IPS-20b (cell line): ENCODE measurements at regions not wholly inside any gene's neighbourhood (a gene's known extent, or its start where the extent isn't known, plus 50 kb on each side); places are given as distances from the start of the nearest gene placed in this dataset.

ENCODE experiments used
- H3K27ac ChIP-seq: one replicate; pipeline ENCODE4 v1.5.1; 2013; ENCODE audit warnings: low read length
- H3K27me3 ChIP-seq: 2 replicates; pipeline ENCODE4 v1.6.1; 2013; ENCODE audit warnings: mild to moderate bottlenecking, low read length, inconsistent platforms; ENCODE audit not compliant: insufficient read depth
- H3K36me3 ChIP-seq: 2 replicates; pipeline ENCODE4 v1.6.1; 2013; ENCODE audit warnings: low read depth, mild to moderate bottlenecking, inconsistent platforms, low read length, moderate library complexity; ENCODE audit not compliant: insufficient read depth
- H3K4me1 ChIP-seq: 2 replicates; pipeline ENCODE4 v1.6.1; 2013; ENCODE audit warnings: mild to moderate bottlenecking, control low read depth, inconsistent platforms, low read length, moderate library complexity; ENCODE audit not compliant: insufficient read depth
- H3K4me3 ChIP-seq: 2 replicates; pipeline ENCODE4 v1.5.1; 2013; ENCODE audit warnings: mild to moderate bottlenecking, low read length, inconsistent platforms
- H3K9ac ChIP-seq: 2 replicates; pipeline ENCODE4 v1.6.1; 2013; ENCODE audit warnings: low read depth, mild to moderate bottlenecking, inconsistent platforms, low read length, moderate library complexity
- H3K9me3 ChIP-seq: 2 replicates; pipeline ENCODE4 v1.6.1; 2013; ENCODE audit warnings: mild to moderate bottlenecking, low read depth, low read length, inconsistent platforms; ENCODE audit not compliant: insufficient read depth

GRCh38 chr18:39620551-39621168 is 2055.1 kb upstream of the CELF4 start:
- Histone ChIP-seq H3K36me3 (no peaks in the 10 kb centered on the region), H3K27ac (no peak overlapping the region), H3K9ac (no peak overlapping the region), H3K9me3 (no peaks in the 10 kb centered on the region), H3K27me3 (no peaks in the 10 kb centered on the region), H3K4me1 (peaks cover 14% of the 10 kb centered on the region), H3K4me3 (no peak overlapping the region)

DNA sequence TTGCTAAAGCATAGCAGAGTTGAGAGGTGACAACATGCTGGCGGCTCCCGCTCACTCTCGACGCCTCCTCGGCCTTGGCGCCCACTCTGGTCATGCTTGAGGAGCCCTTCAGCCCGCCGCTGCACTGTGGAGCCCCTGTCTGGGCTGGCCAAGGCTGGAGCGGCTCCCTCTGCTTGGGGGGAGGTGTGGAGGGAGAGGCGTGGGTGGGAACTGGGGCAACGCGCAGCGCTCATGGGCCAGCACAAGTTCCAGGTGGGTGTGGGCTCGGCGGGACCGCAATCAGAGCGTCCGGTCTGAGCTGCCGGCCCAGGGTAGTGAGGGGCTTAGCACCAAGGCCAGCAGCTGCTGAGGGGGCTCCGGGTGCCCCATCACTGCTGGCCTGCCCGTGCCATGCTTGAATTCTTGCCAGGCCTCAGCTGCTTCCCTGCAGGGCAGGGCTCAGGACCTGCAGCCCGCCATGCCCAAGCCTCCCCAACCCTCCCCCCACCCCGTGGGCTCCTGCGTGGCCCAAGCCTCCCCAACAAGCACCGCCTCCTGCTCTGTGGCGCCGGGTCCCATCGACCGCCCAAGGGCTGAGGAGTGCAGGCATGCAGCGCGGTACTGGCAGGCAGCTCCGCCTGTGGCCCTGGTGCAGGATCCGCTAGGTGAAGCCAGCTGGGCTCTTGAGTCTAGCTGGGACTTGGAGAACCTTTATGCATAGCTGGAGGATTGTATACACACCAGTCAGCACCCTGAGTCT is 2052.8 kb upstream of the CELF4 start:
- no peak overlapping the region for H3K9ac ChIP-seq
- no peak overlapping the region for H3K4me3 ChIP-seq
- H3K27ac ChIP-seq, result no peak overlapping the region
- no peaks in the 10 kb centered on the region for H3K9me3 ChIP-seq
- H3K4me1 ChIP-seq, result peaks cover 5% of the 10 kb centered on the region; the same call in 1 of the 2 replicates
- H3K27me3 ChIP-seq, result no peaks in the 10 kb centered on the region
- no peaks in the 10 kb centered on the region for H3K36me3 ChIP-seq

DNA sequence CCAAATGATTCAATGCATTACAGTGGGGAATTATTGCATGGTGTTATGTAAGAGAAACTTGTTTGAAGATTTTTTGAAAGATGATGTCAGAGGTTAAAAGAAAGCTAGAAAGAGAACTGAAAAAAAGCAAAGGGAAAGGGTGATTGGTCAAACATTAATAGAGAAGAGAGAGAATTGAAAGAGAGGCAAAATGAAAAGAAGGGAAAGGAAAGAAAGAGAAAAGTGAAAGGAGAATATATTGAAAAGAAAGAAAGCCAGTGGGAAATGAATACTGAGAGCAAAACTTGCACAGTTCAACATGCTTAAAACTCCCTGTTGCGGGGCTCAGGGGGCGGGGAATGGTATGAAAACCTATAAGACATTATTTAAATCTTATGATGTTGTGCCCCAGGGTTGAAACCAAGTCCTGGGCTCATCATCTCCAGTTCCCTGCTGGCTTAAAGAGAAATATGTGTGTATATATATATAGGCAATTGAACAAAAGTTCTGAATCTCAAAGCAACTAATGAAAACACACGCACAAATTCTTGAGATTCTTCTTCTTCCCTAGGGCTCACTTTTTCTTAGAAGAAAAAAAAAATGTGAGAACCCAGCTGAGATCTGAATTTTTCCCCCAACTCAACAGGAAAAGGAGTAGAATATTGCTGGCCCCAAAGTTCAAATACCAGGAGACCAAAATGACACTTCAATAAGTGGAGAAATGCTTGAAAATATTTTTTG is 2045.9 kb upstream of the CELF4 start:
- no peak overlapping the region for H3K27ac ChIP-seq
- no peak overlapping the region for H3K9ac ChIP-seq
- no peak overlapping the region for H3K4me3 ChIP-seq
- H3K9me3 ChIP-seq, result no peaks in the 10 kb centered on the region
- no peaks in the 10 kb centered on the region for H3K27me3 ChIP-seq
- H3K4me1 ChIP-seq, result peaks cover 37% of the 10 kb centered on the region; the same call in 1 of the 2 replicates
- no peaks in the 10 kb centered on the region for H3K36me3 ChIP-seq

DNA sequence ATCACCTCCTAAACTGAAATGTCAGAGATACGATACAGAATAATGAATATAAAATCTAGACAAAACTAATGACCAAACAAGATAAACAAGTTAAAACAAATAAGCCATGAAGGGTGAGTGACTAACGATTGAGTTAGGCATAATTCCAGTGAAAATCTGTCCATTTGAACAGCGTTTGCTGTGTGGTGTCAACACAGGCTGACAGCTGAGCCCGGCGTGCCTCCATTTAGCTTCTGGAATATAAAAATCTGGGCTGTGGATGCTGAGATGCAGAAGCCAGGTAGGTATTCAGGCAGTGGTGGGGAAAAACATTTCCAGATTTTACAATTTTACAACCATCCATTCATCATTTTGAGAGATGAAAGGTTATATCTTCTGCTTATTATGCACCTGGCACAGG is 2041.4 kb upstream of the CELF4 start:
- H3K27ac ChIP-seq, result no peak overlapping the region
- no peak overlapping the region for H3K4me3 ChIP-seq
- no peak overlapping the region for H3K9ac ChIP-seq
- H3K27me3 ChIP-seq, result no peaks in the 10 kb centered on the region
- no peaks in the 10 kb centered on the region for H3K9me3 ChIP-seq
- no peaks in the 10 kb centered on the region for H3K36me3 ChIP-seq
- H3K4me1 ChIP-seq, result peaks cover 22% of the 10 kb centered on the region; the same call in 1 of the 2 replicates

- Histone ChIP-seq H3K36me3 (no peaks in the 10 kb centered on the region), H3K4me1 (peaks cover 9% of the 10 kb centered on the region; the same call in 1 of the 2 replicates), H3K4me3 (no peak overlapping the region), H3K27me3 (no peaks in the 10 kb centered on the region), H3K27ac (no peak overlapping the region), H3K9me3 (no peaks in the 10 kb centered on the region), H3K9ac (no peak overlapping the region)
Measured at GRCh38 chr18:39604836-39605235, 2039.2 kb upstream of the CELF4 start.

- peaks cover 8% of the 10 kb centered on the region; the same call in 1 of the 2 replicates for H3K4me1 ChIP-seq
- H3K9me3 ChIP-seq, result no peaks in the 10 kb centered on the region
- H3K36me3 ChIP-seq, result no peaks in the 10 kb centered on the region
- no peak overlapping the region for H3K27ac ChIP-seq
- H3K9ac ChIP-seq, result no peak overlapping the region
- H3K4me3 ChIP-seq, result no peak overlapping the region
- no peaks in the 10 kb centered on the region for H3K27me3 ChIP-seq
Measured at GRCh38 chr18:39602131-39602530, 2036.5 kb upstream of the CELF4 start.

DNA sequence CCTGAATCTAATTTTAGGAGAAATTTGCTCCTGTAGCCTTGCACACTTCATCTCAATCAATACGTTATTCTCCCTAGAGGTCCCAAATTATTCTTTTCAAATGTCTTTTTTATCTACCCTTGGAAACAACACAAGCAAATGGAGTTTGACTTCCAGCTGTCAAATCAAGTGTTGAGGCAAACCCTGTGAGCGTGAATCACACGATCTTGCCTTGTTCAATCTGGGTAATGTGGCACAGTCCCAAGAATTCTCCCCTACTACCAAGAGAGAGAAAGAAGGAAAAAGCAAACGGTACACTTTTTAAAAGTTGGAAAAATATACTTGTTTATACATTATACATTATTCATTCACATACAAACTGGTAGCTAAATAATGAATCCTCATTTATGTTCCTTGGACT is 2035.3 kb upstream of the CELF4 start:
- Histone ChIP-seq H3K9ac (no peak overlapping the region), H3K27me3 (no peaks in the 10 kb centered on the region), H3K4me3 (no peak overlapping the region), H3K27ac (no peak overlapping the region), H3K4me1 (no peaks in the 10 kb centered on the region; the same call in 1 of the 2 replicates), H3K9me3 (no peaks in the 10 kb centered on the region), H3K36me3 (no peaks in the 10 kb centered on the region)

DNA sequence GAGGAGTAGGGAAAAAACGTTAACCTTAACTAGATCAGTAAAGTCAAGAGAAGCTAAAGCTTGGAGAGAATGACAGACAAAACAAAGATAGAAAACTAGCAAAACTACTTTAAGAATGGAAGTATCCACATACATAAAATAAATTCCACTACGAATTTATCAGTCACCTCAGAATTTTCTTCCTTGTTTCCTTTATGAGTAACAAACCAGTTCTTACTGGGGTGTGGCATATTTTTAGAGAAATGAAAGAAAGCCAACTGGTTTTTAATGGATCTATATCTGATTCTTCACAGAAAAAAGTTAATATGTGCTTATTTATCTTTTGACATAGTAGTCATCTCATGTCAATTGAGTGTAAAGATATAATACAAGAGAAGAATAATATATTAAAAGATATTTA is 2033.7 kb upstream of the CELF4 start:
- Histone ChIP-seq H3K9ac (no peak overlapping the region), H3K4me1 (no peaks in the 10 kb centered on the region), H3K9me3 (0 out of 2 replicates have a peak, but pooled peaks cover 3% of the 10 kb centered on the region), H3K27me3 (no peaks in the 10 kb centered on the region), H3K36me3 (no peaks in the 10 kb centered on the region), H3K4me3 (no peak overlapping the region), H3K27ac (no peak overlapping the region)

- H3K27ac ChIP-seq, result no peak overlapping the region
- H3K9ac ChIP-seq, result no peak overlapping the region
- 0 out of 2 replicates have a peak, but pooled peaks cover 3% of the 10 kb centered on the region for H3K9me3 ChIP-seq
- no peak overlapping the region for H3K4me3 ChIP-seq
- peaks cover 12% of the 10 kb centered on the region; the same call in 1 of the 2 replicates for H3K4me1 ChIP-seq
- no peaks in the 10 kb centered on the region for H3K27me3 ChIP-seq
- no peaks in the 10 kb centered on the region for H3K36me3 ChIP-seq
Measured at GRCh38 chr18:39596891-39597290, 2031.3 kb upstream of the CELF4 start.

- Histone ChIP-seq H3K4me1 (peaks cover 15% of the 10 kb centered on the region; the same call in 1 of the 2 replicates), H3K9ac (no peak overlapping the region), H3K27me3 (no peaks in the 10 kb centered on the region), H3K36me3 (no peaks in the 10 kb centered on the region), H3K9me3 (0 out of 2 replicates have a peak, but pooled peaks cover 3% of the 10 kb centered on the region), H3K27ac (no peak overlapping the region), H3K4me3 (no peak overlapping the region)
Measured at GRCh38 chr18:39596221-39596620, 2030.6 kb upstream of the CELF4 start.

DNA sequence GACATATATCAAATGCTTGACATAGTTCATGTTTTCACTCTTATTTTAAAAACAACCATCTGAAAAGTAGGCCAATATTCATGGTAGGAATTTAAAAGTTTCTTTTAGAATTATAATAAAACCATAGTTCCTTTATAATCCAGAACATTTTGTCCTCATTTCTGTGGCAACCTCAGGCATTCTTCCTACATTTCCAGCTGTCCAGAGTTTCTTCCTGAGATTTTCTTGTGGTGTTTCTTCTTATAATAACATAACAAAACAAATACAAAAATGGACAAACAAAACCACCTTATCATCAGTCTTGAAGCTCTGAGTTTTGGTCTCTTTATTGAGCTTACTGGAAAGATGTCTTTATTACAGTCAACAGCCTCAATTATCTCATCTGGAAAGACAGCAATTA is 2028.6 kb upstream of the CELF4 start:
- H3K27ac ChIP-seq, result no peak overlapping the region
- H3K27me3 ChIP-seq, result no peaks in the 10 kb centered on the region
- no peak overlapping the region for H3K4me3 ChIP-seq
- H3K9ac ChIP-seq, result no peak overlapping the region
- H3K9me3 ChIP-seq, result 0 out of 2 replicates have a peak, but pooled peaks cover 3% of the 10 kb centered on the region
- no peaks in the 10 kb centered on the region for H3K36me3 ChIP-seq
- peaks cover 25% of the 10 kb centered on the region for H3K4me1 ChIP-seq
